ENCODE measurements at regions not wholly inside any gene's neighbourhood (a gene's known extent, or its start where the extent isn't known, plus 50 kb on each side); places are given as distances from the start of the nearest gene placed in this dataset.

- no peak for TF ChIP-seq ZBTB33 (IDR thresholded peaks at IDR 0.05)
- TF ChIP-seq KDM1A (IDR thresholded peaks at IDR 0.05; ENCODE audit: borderline replicate concordance) = no peak
- no peak for TF ChIP-seq USF1 (IDR thresholded peaks at IDR 0.05; ENCODE audit: borderline replicate concordance, extremely low read length, insufficient read depth, low read depth, low read length)
- no peak for TF ChIP-seq STAT1 (conservative IDR thresholded peaks at IDR 0.05)
- no peak for TF ChIP-seq CUX1 (IDR thresholded peaks at IDR 0.05; ENCODE audit: insufficient replicate concordance, low read depth, low read length)
- TF ChIP-seq ZNF687 (IDR thresholded peaks at IDR 0.05) = no peak
- no peak for TF ChIP-seq ZNF622 (IDR thresholded peaks at IDR 0.05)
- TF ChIP-seq NKRF (conservative IDR thresholded peaks at IDR 0.05) = no peak
- no peak for TF ChIP-seq EED (IDR thresholded peaks at IDR 0.05; ENCODE audit: low read depth)
These were observed 82.9 kb downstream of the OGFRL1 start (continued) for GRCh38 chr6:71371559-71371958.
